Posterior cingulate gyrus (tissue), 11 donors: ENCODE measurements at regions not wholly inside any gene's neighbourhood (a gene's known extent, or its start where the extent isn't known, plus 50 kb on each side); places are given as distances from the start of the nearest gene placed in this dataset.
"Not testable (repeated sequence)": the region's sequence is repeated elsewhere in the genome, so short reads cannot be mapped to it uniquely, and the experiment has no call there.

ENCODE experiments used
- DNase-seq, 10 donors: peaks; one replicate each; pipeline versions ENCODE4 v3.0.0 to v3.0.0-alpha.2; 2020 to 2021; ENCODE audit warnings: mixed read lengths in 3 of 10
- intact Hi-C: fragments of 100-400 bp; cut with DNase I; formaldehyde crosslinking; loops from one replicate; pipeline ENCODE4 v1.15.1; 2023

GRCh38 chr13:48879432-48879831 lies 96.3 kb upstream of the FNDC3A start:
- intact Hi-C loops = no loop called here
- DNase-seq = no peak

- intact Hi-C loops = no loop called here
- no peak for DNase-seq
These were observed 95.9 kb upstream of the FNDC3A start for GRCh38 chr13:48879854-48880253.

- intact Hi-C loops = not testable (repeated sequence)
These were observed 91.9 kb upstream of the FNDC3A start for GRCh38 chr13:48883786-48884185.

GRCh38 chr13:48885027-48885395 lies 90.7 kb upstream of the FNDC3A start:
- no peak for DNase-seq
- intact Hi-C loops = no loop called here

More at GRCh38 chr13:48883786-48884185, 91.9 kb upstream of the FNDC3A start:
- DNase-seq = not testable (repeated sequence)

GRCh38 chr13:48888613-48889012 lies 87.1 kb upstream of the FNDC3A start:
- intact Hi-C loops = no loop called here
- DNase-seq = no peak

GRCh38 chr13:48890391-48890790 lies 85.3 kb upstream of the FNDC3A start:
- no peak for DNase-seq
- intact Hi-C loops = no loop called here

GRCh38 chr13:48891586-48891985 lies 84.1 kb upstream of the FNDC3A start:
- DNase-seq = no peak
- intact Hi-C loops = no loop called here

- intact Hi-C loops = no loop called here
- no peak for DNase-seq
These were observed 83.5 kb upstream of the FNDC3A start for GRCh38 chr13:48892053-48892687.

GRCh38 chr13:48892688-48893075 lies 83.0 kb upstream of the FNDC3A start:
- no peak for DNase-seq
- intact Hi-C loops = no loop called here

GRCh38 chr13:48896312-48896711 lies 79.4 kb upstream of the FNDC3A start:
- intact Hi-C loops = no loop called here
- DNase-seq = no peak

GRCh38 chr13:48901781-48902180 lies 73.9 kb upstream of the FNDC3A start:
- no peak for DNase-seq
- intact Hi-C loops = no loop called here

- no peak for DNase-seq
These were observed 73.3 kb upstream of the FNDC3A start for GRCh38 chr13:48902368-48902767.

GRCh38 chr13:48904668-48905290 lies 70.9 kb upstream of the FNDC3A start:
- intact Hi-C loops = no loop called here
- DNase-seq = no peak

More at GRCh38 chr13:48902368-48902767, 73.3 kb upstream of the FNDC3A start:
- intact Hi-C loops = no loop called here

- intact Hi-C loops = no loop called here
- no peak for DNase-seq
These were observed 69.5 kb upstream of the FNDC3A start for GRCh38 chr13:48906200-48906599.

GRCh38 chr13:48908381-48909055 lies 67.2 kb upstream of the FNDC3A start:
- DNase-seq = no peak
- intact Hi-C loops = no loop called here

- no peak for DNase-seq
- intact Hi-C loops = no loop called here
These were observed 66.7 kb upstream of the FNDC3A start for GRCh38 chr13:48909056-48909389.

GRCh38 chr13:48910686-48911085 lies 65.0 kb upstream of the FNDC3A start:
- no peak for DNase-seq
- intact Hi-C loops = no loop called here

- intact Hi-C loops = no loop called here
- DNase-seq = no peak
These were observed 56.0 kb upstream of the FNDC3A start for GRCh38 chr13:48919751-48920150.

GRCh38 chr13:48920730-48921129 lies 55.0 kb upstream of the FNDC3A start:
- intact Hi-C loops = no loop called here
- no peak for DNase-seq

- no peak for DNase-seq
- intact Hi-C loops = no loop called here
These were observed 52.3 kb upstream of the FNDC3A start for GRCh38 chr13:48923376-48923775.

- intact Hi-C loops = no loop called here
- DNase-seq = no peak
These were observed 50.7 kb upstream of the FNDC3A start for GRCh38 chr13:48925001-48925400.
